Liver (tissue), 8 donors: ENCODE measurements at regions not wholly inside any gene's neighbourhood (a gene's known extent, or its start where the extent isn't known, plus 50 kb on each side); places are given as distances from the start of the nearest gene placed in this dataset.
"Not testable (repeated sequence)": the region's sequence is repeated elsewhere in the genome, so short reads cannot be mapped to it uniquely, and the experiment has no call there.

Experiments
- DNase-seq: peaks from one replicate; pipeline ENCODE4 v3.0.0-alpha.2; 2017; ENCODE audit warnings: low spot score
- H3K27ac ChIP-seq, 2 donors: one replicate each; pipeline ENCODE4 v1.7.0; 2013; ENCODE audit warnings: inconsistent platforms in 2 of 2, low read length in 2 of 2, control low read depth in 1 of 2, low read depth in 1 of 2, mild to moderate bottlenecking in 1 of 2
- H3K27me3 ChIP-seq, 4 donors: one replicate each; pipeline versions ENCODE4 v1.6.1 to v1.7.0; 2013; ENCODE audit warnings: low read length in 3 of 4, inconsistent platforms in 1 of 4, mild to moderate bottlenecking in 1 of 4, moderate library complexity in 1 of 4; ENCODE audit not compliant: control insufficient read depth in 4 of 4, insufficient read depth in 4 of 4
- H3K36me3 ChIP-seq, 4 donors: one replicate each; pipeline versions ENCODE4 v1.6.1 to v1.7.0; 2013; ENCODE audit warnings: low read length in 3 of 4, mild to moderate bottlenecking in 3 of 4, low read depth in 1 of 4, moderate library complexity in 1 of 4; ENCODE audit not compliant: control insufficient read depth in 4 of 4, insufficient read depth in 3 of 4
- H3K4me1 ChIP-seq, 4 donors: one replicate each; pipeline versions ENCODE4 v1.6.1 to v1.7.0; 2013; ENCODE audit warnings: low read length in 3 of 4, mild to moderate bottlenecking in 3 of 4, moderate library complexity in 1 of 4; ENCODE audit not compliant: control insufficient read depth in 4 of 4, insufficient read depth in 4 of 4
- H3K4me3 ChIP-seq, 3 donors: one replicate each; pipeline versions ENCODE4 v1.6.1 to v1.7.0; 2013; ENCODE audit warnings: low read length in 3 of 3, control low read depth in 1 of 3, low read depth in 1 of 3, mild to moderate bottlenecking in 1 of 3
- H3K9ac ChIP-seq, 2 donors: one replicate each; pipeline ENCODE4 v1.7.0; 2013; ENCODE audit warnings: low read length in 2 of 2, mild to moderate bottlenecking in 2 of 2, moderate library complexity in 2 of 2, control low read depth in 1 of 2, low read depth in 1 of 2
- H3K9me3 ChIP-seq, 4 donors: one replicate each; pipeline versions ENCODE4 v1.6.1 to v1.7.0; 2013; ENCODE audit warnings: low read length in 3 of 4; ENCODE audit not compliant: control insufficient read depth in 4 of 4
- ATF3 ChIP-seq: IDR thresholded peaks from 2 replicates; pipeline ENCODE4 v1.6.1; 2016; ENCODE audit warnings: antibody characterized with exemption
- CTCF ChIP-seq: fragments of 150-350 bp; IDR thresholded peaks from 2 replicates; pipeline ENCODE4 v1.5.1; 2017; ENCODE audit warnings: improper control_type of control experiment, low read depth, low read length; ENCODE audit not compliant: missing input control
- EGR1 ChIP-seq, 2 donors: IDR thresholded peaks; 2 replicates each; pipeline ENCODE4 v1.6.1; 2016 to 2018; ENCODE audit warnings: antibody characterized with exemption in 2 of 2, low read depth in 2 of 2
- FOXA1 ChIP-seq: IDR thresholded peaks from 2 replicates; pipeline ENCODE4 v1.6.1; 2016; ENCODE audit warnings: antibody characterized with exemption
- FOXA2 ChIP-seq: IDR thresholded peaks from 2 replicates; pipeline ENCODE4 v1.6.1; 2016; ENCODE audit warnings: antibody characterized with exemption
- GABPA ChIP-seq, 2 donors: IDR thresholded peaks in 1 of 2; conservative IDR thresholded peaks in 1 of 2; 2 replicates each; pipeline ENCODE4 v1.6.1; 2016; ENCODE audit warnings: antibody characterized with exemption in 2 of 2, mild to moderate bottlenecking in 1 of 2, moderate library complexity in 1 of 2
- HNF4A ChIP-seq, 2 donors: conservative IDR thresholded peaks; 2 replicates each; pipeline ENCODE4 v1.6.1; 2016; ENCODE audit warnings: antibody characterized with exemption in 2 of 2, mild to moderate bottlenecking in 2 of 2
- JUND ChIP-seq, 2 donors: IDR thresholded peaks; 2 replicates each; pipeline ENCODE4 v1.6.1; 2016; ENCODE audit warnings: antibody characterized with exemption in 2 of 2
- MAX ChIP-seq: IDR thresholded peaks from 2 replicates; pipeline ENCODE4 v1.6.1; 2016; ENCODE audit warnings: antibody characterized with exemption
- NR2F2 ChIP-seq: IDR thresholded peaks from 2 replicates; pipeline ENCODE4 v1.6.1; 2016; ENCODE audit warnings: antibody characterized with exemption
- RAD21 ChIP-seq, 2 donors: IDR thresholded peaks; 2 replicates each; pipeline ENCODE4 v1.6.1; 2016; ENCODE audit warnings: antibody characterized with exemption in 2 of 2, mild to moderate bottlenecking in 2 of 2
- RXRA ChIP-seq, 2 donors: IDR thresholded peaks; 2 replicates each; pipeline ENCODE4 v1.6.1; 2017 to 2018; ENCODE audit warnings: antibody characterized with exemption in 2 of 2, mild to moderate bottlenecking in 1 of 2
- SP1 ChIP-seq: IDR thresholded peaks from 2 replicates; pipeline ENCODE4 v1.6.1; 2018; ENCODE audit warnings: antibody characterized with exemption, mild to moderate bottlenecking
- TAF1 ChIP-seq: conservative IDR thresholded peaks from 2 replicates; pipeline ENCODE4 v1.6.1; 2016; ENCODE audit warnings: antibody characterized with exemption, mild to moderate bottlenecking
- YY1 ChIP-seq: IDR thresholded peaks from 2 replicates; pipeline ENCODE4 v1.6.1; 2016; ENCODE audit warnings: antibody characterized with exemption, mild to moderate bottlenecking
- WGBS: extraction: QIAGEN DNeasy Blood & Tissue Kit; methylation state at CpG from one replicate; pipeline ENCODE4 v1.1.7; 2013; 5-methylcytosine and 5-hydroxymethylcytosine counted together
- donor health status: healthy.
- donor health status: healthy.
- donor health status: healthy.
- donor health status: healthy.
- donor health status: healthy.

- TF ChIP-seq CTCF (no peak), HNF4A (conservative IDR thresholded peaks at IDR 0.05) (no peak), RXRA (IDR thresholded peaks at IDR 0.05) (no peak), RAD21 (IDR thresholded peaks at IDR 0.05) (no peak), YY1 (no peak)
These were observed 113.5 kb downstream of the AHR start (continued) for GRCh38 chr7:17411922-17412321.

GRCh38 chr7:17412883-17413282 is 114.4 kb downstream of the AHR start:
- no peak overlapping the region for H3K4me3 ChIP-seq
- no peaks in the 10 kb centered on the region for H3K9me3 ChIP-seq
- H3K27me3 ChIP-seq: no peaks in the 10 kb centered on the region
- H3K4me1 ChIP-seq: peaks cover 3 to 8% (median 6%) of the 10 kb centered on the region in 4 donors
- H3K9ac ChIP-seq: no peak overlapping the region
- WGBS: 98% methylated on average over 1 of the region's 1 CpG
- TF ChIP-seq HNF4A (conservative IDR thresholded peaks at IDR 0.05) (peak; percentile 74 to 77), MAX (no peak), NR2F2 (no peak), RXRA (IDR thresholded peaks at IDR 0.05) (peak; percentile 24 to 47), CTCF (no peak), RAD21 (IDR thresholded peaks at IDR 0.05) (no peak), YY1 (no peak), ATF3 (no peak), TAF1 (no peak)
- DNase-seq: no peak
- no peak overlapping the region for H3K27ac ChIP-seq
- H3K36me3 ChIP-seq: no peaks in the 10 kb centered on the region

GRCh38 chr7:17415955-17416354 is 117.5 kb downstream of the AHR start:
- WGBS: 99% methylated on average over 2 of the region's 2 CpGs
- DNase-seq: no peak
- Histone ChIP-seq H3K27ac (no peak overlapping the region), H3K9me3 (no peaks in the 10 kb centered on the region), H3K27me3 (no peaks in the 10 kb centered on the region), H3K36me3 (no peaks in the 10 kb centered on the region), H3K9ac (no peak overlapping the region), H3K4me3 (no peak overlapping the region), H3K4me1 (peaks cover 0 to 3% (median 1%) of the 10 kb centered on the region in 4 donors)
- TF ChIP-seq FOXA2 (no peak), SP1 (no peak), GABPA (IDR thresholded peaks at IDR 0.05 in 1 of 2, conservative IDR thresholded peaks at IDR 0.05 in 1 of 2) (no peak), NR2F2 (no peak), FOXA1 (no peak), EGR1 (IDR thresholded peaks at IDR 0.05; ENCODE audit: low read depth in 2 of 2) (no peak), JUND (IDR thresholded peaks at IDR 0.05) (no peak), HNF4A (conservative IDR thresholded peaks at IDR 0.05) (no peak), TAF1 (no peak), RAD21 (IDR thresholded peaks at IDR 0.05) (no peak)

- not testable (repeated sequence) for H3K4me1 ChIP-seq, H3K27ac ChIP-seq, H3K9me3 ChIP-seq, H3K4me3 ChIP-seq, DNase-seq, H3K9ac ChIP-seq, H3K36me3 ChIP-seq, H3K27me3 ChIP-seq
- WGBS: 95% methylated on average over 7 of the region's 7 CpGs
These were observed 122.0 kb downstream of the AHR start for GRCh38 chr7:17420308-17421015.
